WTC11 (cell line): ENCODE measurements at regions not wholly inside any gene's neighbourhood (a gene's known extent, or its start where the extent isn't known, plus 50 kb on each side); places are given as distances from the start of the nearest gene placed in this dataset.

Experiments
- CTCF ChIP-seq: fragments of 200-600 bp; IDR thresholded peaks from 2 replicates; pipeline ENCODE4 v1.8.0; 2022; ENCODE audit warnings: antibody characterized with exemption
- FOXK1 ChIP-seq: sonication (generic); formaldehyde crosslinking; IDR thresholded peaks from 2 replicates; pipeline ENCODE4 v1.8.0; 2022; ENCODE audit warnings: mild to moderate bottlenecking, moderate library complexity, missing genetic modification reagents
- USF1 ChIP-seq: sonication (generic); formaldehyde crosslinking; IDR thresholded peaks from 2 replicates; pipeline ENCODE4 v1.8.0; 2022; ENCODE audit warnings: mild to moderate bottlenecking, missing genetic modification reagents
- USF2 ChIP-seq: sonication (generic); formaldehyde crosslinking; IDR thresholded peaks from 2 replicates; pipeline ENCODE4 v1.8.1; 2023; ENCODE audit warnings: mild to moderate bottlenecking, missing genetic modification reagents, moderate library complexity

- TF ChIP-seq FOXK1 (CRISPR knock-in tag), result no peak
- no peak for TF ChIP-seq CTCF
- no peak for TF ChIP-seq USF2 (CRISPR knock-in tag)
- TF ChIP-seq USF1 (CRISPR knock-in tag), result no peak
These were observed 471.3 kb downstream of the C6orf118 start for GRCh38 chr6:164838068-164838615.
